GM12878 (cell line): ENCODE measurements at regions not wholly inside any gene's neighbourhood (a gene's known extent, or its start where the extent isn't known, plus 50 kb on each side); places are given as distances from the start of the nearest gene placed in this dataset.

ENCODE experiments used
- ATAC-seq: fragments of 200-7000 bp; cut with Tn5 transposase; 3 replicates; pipeline ENCODE4 v1.9.1; 2020; ENCODE audit warnings: mild to moderate bottlenecking, moderate library complexity
- BruUV-seq: library from RNA; stranded (reverse); fragments of 400-500 nt; replicated peaks from 2 replicates; lab custom pipeline; 2021; lab: Mats Ljungman, UMichigan
- CTCF ChIA-PET: fragments of 300-600 bp; sonication (Branson Sonifier 250); formaldehyde crosslinking; extraction: SDS; loops from one replicate; lab custom pipeline; 2021; ENCODE audit warnings: inconsistent platforms; lab: Yijun Ruan, JAX
- POLR2A ChIA-PET: fragments of 350-600 bp; formaldehyde crosslinking; extraction: SDS; loops from one replicate; lab custom pipeline; 2021; ENCODE audit warnings: inconsistent platforms; lab: Charles Lee
- RAD21 ChIA-PET: fragments of 300-600 bp; sonication (Branson Sonifier 250); formaldehyde crosslinking; loops from one replicate; lab custom pipeline; 2023; ENCODE audit warnings: antibody characterized with exemption; ENCODE audit not compliant: unreplicated experiment; lab: Charles Lee
- SMC1A ChIA-PET: fragments of 300-600 bp; sonication (Branson Sonifier 250); formaldehyde crosslinking; loops from one replicate; lab custom pipeline; 2023; ENCODE audit not compliant: unreplicated experiment, uncharacterized antibody; lab: Charles Lee
- DNase-seq: peaks from one replicate; pipeline ENCODE4 v3.0.0-alpha.2; 2011; ENCODE audit warnings: low read depth, low spot score
- FAIRE-seq: peaks from 3 replicates; lab custom pipeline; 2011; peaks lifted over from hg19 to GRCh38; lab: Jason Lieb, UNC
- H2AFZ ChIP-seq: 2 replicates; pipeline ENCODE4 v1.6.0; 2011; ENCODE audit warnings: low read depth, low read length, control low read depth; ENCODE audit not compliant: control insufficient read depth
- H3K27ac ChIP-seq: 2 replicates; pipeline ENCODE4 v1.5.1; 2011; ENCODE audit warnings: control low read depth; ENCODE audit not compliant: control insufficient read depth, insufficient read depth
- H3K27me3 ChIP-seq, 2 experiments: replicated peaks in 1 of 2; 2 replicates each; pipeline versions ENCODE4 v1.6.0 to v1.6.1; 2011; ENCODE audit warnings: low read length in 1 of 2; ENCODE audit not compliant: control insufficient read depth in 2 of 2, insufficient read depth in 2 of 2
- H3K36me3 ChIP-seq, 2 experiments: 2 replicates each; pipeline ENCODE4 v1.5.1; 2011; ENCODE audit warnings: low read length in 1 of 2; ENCODE audit not compliant: control insufficient read depth in 2 of 2, insufficient read depth in 2 of 2
- H3K4me1 ChIP-seq: 2 replicates; pipeline ENCODE4 v1.6.1; 2011; ENCODE audit warnings: mild to moderate bottlenecking, low read length, moderate library complexity, mixed read lengths; ENCODE audit not compliant: control insufficient read depth, insufficient read depth
- H3K4me2 ChIP-seq: 2 replicates; pipeline ENCODE4 v1.6.0; 2011; ENCODE audit warnings: control low read depth; ENCODE audit not compliant: control insufficient read depth, insufficient read depth
- H3K4me3 ChIP-seq: fragments of 200-600 bp; sonication (generic); 2 replicates; pipeline ENCODE4 v1.5.1; 2016
- H3K79me2 ChIP-seq: 2 replicates; pipeline ENCODE4 v1.6.0; 2011; ENCODE audit warnings: low read length; ENCODE audit not compliant: control insufficient read depth, insufficient read depth
- H3K9ac ChIP-seq: 2 replicates; pipeline ENCODE4 v1.8.0; 2011; ENCODE audit warnings: low read length, control low read depth, mixed read lengths; ENCODE audit not compliant: control insufficient read depth, insufficient read depth
- H3K9me3 ChIP-seq: replicated peaks from 3 replicates; pipeline ENCODE4 v1.5.1; 2011; ENCODE audit warnings: mild to moderate bottlenecking, low read length; ENCODE audit not compliant: control insufficient read depth, insufficient read depth
- H4K20me1 ChIP-seq: 2 replicates; pipeline ENCODE4 v1.6.0; 2011; ENCODE audit not compliant: control insufficient read depth, insufficient read depth
- CHD2 ChIP-seq: IDR thresholded peaks from 2 replicates; pipeline ENCODE4 v1.6.1; 2011; ENCODE audit warnings: low read depth, low read length, improper control_type of control experiment, borderline replicate concordance
- CREB1 ChIP-seq: IDR thresholded peaks from 2 replicates; pipeline ENCODE4 v1.6.1; 2012; ENCODE audit warnings: low read depth, mild to moderate bottlenecking, inconsistent platforms
- GATAD2B ChIP-seq: fragments of 450-650 bp; conservative IDR thresholded peaks from 2 replicates; pipeline ENCODE4 v1.6.1; 2017; ENCODE audit warnings: low read depth, mild to moderate bottlenecking, moderate library complexity
- RELB ChIP-seq: fragments of 450-650 bp; IDR thresholded peaks from 2 replicates; pipeline ENCODE4 v1.6.1; 2017; ENCODE audit warnings: low read depth, mild to moderate bottlenecking, moderate library complexity
- ZBTB33 ChIP-seq: fragments of 450-650 bp; IDR thresholded peaks from 2 replicates; pipeline ENCODE4 v1.6.1; 2017; ENCODE audit warnings: mild to moderate bottlenecking
- WGBS: methylation state at CpG from one replicate; pipeline ENCODE4 v1.1.6; 2016; ENCODE audit warnings: low lambda C conversion rate; ENCODE audit not compliant: insufficient replicate concordance, insufficient coverage; ENCODE audit errors: missing lambda C conversion rate; 5-methylcytosine and 5-hydroxymethylcytosine counted together
- in situ Hi-C: fragments of 300-500 bp; cut with MboI; formaldehyde crosslinking; loops from 9 replicates; pipeline ENCODE4 v1.14.3; 2018; ENCODE audit warnings: mixed read lengths
- intact Hi-C: fragments of 100-400 bp; cut with micrococcal nuclease; formaldehyde crosslinking; loops from one replicate; pipeline ENCODE4 v1.14.2; 2022; ENCODE audit not compliant: unreplicated experiment

DNA sequence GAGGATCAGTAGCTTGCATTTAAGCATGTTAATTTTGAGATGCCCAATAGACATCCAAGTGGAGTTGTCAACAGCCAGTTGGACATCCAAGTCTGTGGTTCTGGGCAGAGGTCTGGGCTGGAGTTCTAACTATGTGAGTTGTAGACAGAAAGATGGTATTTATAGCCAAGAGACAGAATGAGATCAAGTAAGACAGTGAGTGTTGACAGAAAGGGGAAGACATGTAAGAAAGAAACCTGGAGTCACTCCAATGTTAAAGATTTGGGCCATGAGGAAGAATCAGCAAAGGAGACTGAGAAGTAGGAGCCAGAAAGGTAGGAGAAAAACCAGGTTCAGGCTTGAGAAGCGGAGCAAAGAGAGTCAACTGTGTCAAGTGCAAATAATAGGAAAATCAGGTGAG lies 95.5 kb upstream of the PUM3 start (continued):
- TF ChIP-seq RELB = no peak
- TF ChIP-seq, all 136 proteins: peak for 0

DNA sequence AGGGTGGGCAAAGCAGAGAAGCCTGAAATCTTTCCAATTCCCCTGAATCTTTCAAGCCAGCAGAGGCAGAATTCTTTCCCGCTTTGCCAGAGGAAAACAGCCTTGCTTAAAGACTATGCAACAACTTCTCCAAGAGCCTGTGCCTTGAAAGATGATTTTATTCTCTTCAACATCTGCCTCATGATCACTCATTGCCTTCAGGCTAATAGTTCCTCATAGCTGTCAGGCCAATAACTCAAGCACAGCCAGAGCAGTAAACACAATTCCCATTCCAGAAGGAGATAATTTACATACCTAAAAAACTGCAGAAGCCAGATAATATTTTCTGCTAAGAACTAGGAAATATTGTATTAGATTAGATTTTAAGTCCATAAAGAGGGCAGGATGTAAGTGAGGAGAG lies 92.3 kb upstream of the PUM3 start:
- RAD21 ChIA-PET = no interaction called here
- POLR2A ChIA-PET = no interaction called here
- Histone ChIP-seq H3K27ac (no peak overlapping the region), H3K9me3 (no peaks in the 10 kb centered on the region), H2AFZ (no peak overlapping the region), H3K9ac (no peak overlapping the region), H3K4me3 (no peak overlapping the region), H4K20me1 (no peaks in the 10 kb centered on the region), H3K36me3 (no peaks in the 10 kb centered on the region), H3K4me1 (no peaks in the 10 kb centered on the region), H3K4me2 (no peak overlapping the region), H3K27me3 (no peaks in the 10 kb centered on the region; a peak in 1 of 4 replicates), H3K79me2 (no peaks in the 10 kb centered on the region)
- intact Hi-C loops (no loop called here), in situ Hi-C loops (no loop called here)
- DNase-seq (no peak), FAIRE-seq (no peak), ATAC-seq (no peak)
- no peak for TF ChIP-seq CREB1
- no peak for TF ChIP-seq GATAD2B
- TF ChIP-seq ZBTB33 = no peak
- TF ChIP-seq CHD2 = no peak
- WGBS = 0% methylated on average over 1 of the region's 1 CpG
- BruUV-seq = no TSS peak
- CTCF ChIA-PET = no interaction called here
- SMC1A ChIA-PET = no interaction called here
